Tibial nerve (tissue), 4 donors: ENCODE measurements at regions not wholly inside any gene's neighbourhood (a gene's known extent, or its start where the extent isn't known, plus 50 kb on each side); places are given as distances from the start of the nearest gene placed in this dataset.

ENCODE experiments used
- CTCF ChIP-seq, 5 experiments: fragments of 200-600 bp in 3 of 5; fragments of 450-650 bp in 2 of 5; sonication (generic) in 3 of 5; IDR thresholded peaks; one replicate each; pipeline ENCODE4 v1.5.1; 2016 to 2019; ENCODE audit warnings: antibody characterized with exemption in 5 of 5, mild to moderate bottlenecking in 3 of 5, moderate library complexity in 2 of 5
- EP300 ChIP-seq, 2 donors: sonication (generic); formaldehyde crosslinking; IDR thresholded peaks; one replicate each; pipeline ENCODE4 v1.6.1; 2017; ENCODE audit warnings: antibody characterized with exemption in 2 of 2, mild to moderate bottlenecking in 1 of 2
- POLR2A ChIP-seq, 2 donors: fragments of 450-650 bp; IDR thresholded peaks; one replicate each; pipeline ENCODE4 v1.6.1; 2017; ENCODE audit warnings: antibody characterized with exemption in 2 of 2, mild to moderate bottlenecking in 2 of 2, moderate library complexity in 2 of 2

- TF ChIP-seq CTCF (IDR thresholded peaks at IDR 0.05) (no peak), EP300 (IDR thresholded peaks at IDR 0.05) (no peak), POLR2A (IDR thresholded peaks at IDR 0.05) (no peak)
Observed at GRCh38 chr5:45042283-45042682, 233.5 kb downstream of the MRPS30 start.
